ENCODE measurements at regions not wholly inside any gene's neighbourhood (a gene's known extent, or its start where the extent isn't known, plus 50 kb on each side); places are given as distances from the start of the nearest gene placed in this dataset.
"Not testable (repeated sequence)": the region's sequence is repeated elsewhere in the genome, so short reads cannot be mapped to it uniquely, and the experiment has no call there.

- Mint-ChIP-seq H3K4me1 (ENCODE audit: low read depth) (no peaks in the 10 kb centered on the region), H3K27ac (no peak overlapping the region)
Measured at GRCh38 chr12:125552295-125552694, 487.1 kb downstream of the AACS start.

GRCh38 chr12:125561008-125561407, 495.8 kb downstream of the AACS start:
- not testable (repeated sequence) for DNase-seq; H3K36me3 Mint-ChIP-seq (ENCODE audit: low read depth); H3K4me1 Mint-ChIP-seq (ENCODE audit: low read depth); H3K4me3 Mint-ChIP-seq; H3K27me3 Mint-ChIP-seq (ENCODE audit: insufficient read depth); H3K27ac Mint-ChIP-seq
- peaks cover 50% of the 10 kb centered on the region for H3K9me3 Mint-ChIP-seq

More at GRCh38 chr12:125552295-125552694, 487.1 kb downstream of the AACS start:
- Mint-ChIP-seq H3K36me3 (ENCODE audit: low read depth) (no peaks in the 10 kb centered on the region; the same call in 1 of the 2 replicates), H3K27me3 (ENCODE audit: insufficient read depth) (no peaks in the 10 kb centered on the region), H3K4me3 (no peak overlapping the region), H3K9me3 (peaks cover 69% of the 10 kb centered on the region)
- DNase-seq, result no peak
- no peak for TF ChIP-seq CTCF (IDR thresholded peaks at IDR 0.05)

GRCh38 chr12:125564753-125565152, 499.5 kb downstream of the AACS start:
- Mint-ChIP-seq H3K36me3 (ENCODE audit: low read depth) (no peaks in the 10 kb centered on the region), H3K27ac (no peak overlapping the region), H3K4me3 (no peak overlapping the region), H3K4me1 (ENCODE audit: low read depth) (no peaks in the 10 kb centered on the region), H3K9me3 (peaks cover 62% of the 10 kb centered on the region), H3K27me3 (ENCODE audit: insufficient read depth) (peaks cover 2% of the 10 kb centered on the region; the same call in 1 of the 2 replicates)
- DNase-seq, result no peak
- TF ChIP-seq CTCF (IDR thresholded peaks at IDR 0.05), result no peak

- DNase-seq, result no peak
- Mint-ChIP-seq H3K36me3 (ENCODE audit: low read depth) (no peaks in the 10 kb centered on the region), H3K9me3 (peaks cover 53% of the 10 kb centered on the region), H3K4me3 (no peak overlapping the region), H3K27me3 (ENCODE audit: insufficient read depth) (peaks cover 2% of the 10 kb centered on the region; the same call in 1 of the 2 replicates), H3K4me1 (ENCODE audit: low read depth) (no peaks in the 10 kb centered on the region), H3K27ac (no peak overlapping the region)
- no peak for TF ChIP-seq CTCF (IDR thresholded peaks at IDR 0.05)
Measured at GRCh38 chr12:125567581-125567980, 502.3 kb downstream of the AACS start.

- no peak for DNase-seq
- TF ChIP-seq CTCF (IDR thresholded peaks at IDR 0.05), result no peak
- Mint-ChIP-seq H3K4me3 (no peak overlapping the region), H3K27ac (no peak overlapping the region), H3K4me1 (ENCODE audit: low read depth) (no peaks in the 10 kb centered on the region), H3K9me3 (peaks cover 56% of the 10 kb centered on the region), H3K27me3 (ENCODE audit: insufficient read depth) (peaks cover 2% of the 10 kb centered on the region; the same call in 1 of the 2 replicates), H3K36me3 (ENCODE audit: low read depth) (no peaks in the 10 kb centered on the region)
Measured at GRCh38 chr12:125568306-125568705, 503.1 kb downstream of the AACS start.

GRCh38 chr12:125573271-125573670, 508.0 kb downstream of the AACS start:
- no peaks in the 10 kb centered on the region for H3K4me1 Mint-ChIP-seq (ENCODE audit: low read depth)
- H3K9me3 Mint-ChIP-seq, result peaks cover 37% of the 10 kb centered on the region
- H3K4me3 Mint-ChIP-seq, result no peak overlapping the region
- H3K27me3 Mint-ChIP-seq (ENCODE audit: insufficient read depth), result peaks cover under 1% of the 10 kb centered on the region; the same call in 1 of the 2 replicates
- TF ChIP-seq CTCF (IDR thresholded peaks at IDR 0.05), result no peak
- H3K27ac Mint-ChIP-seq, result no peak overlapping the region
- no peak for DNase-seq
- no peaks in the 10 kb centered on the region for H3K36me3 Mint-ChIP-seq (ENCODE audit: low read depth)
